ENCODE measurements at regions not wholly inside any gene's neighbourhood (a gene's known extent, or its start where the extent isn't known, plus 50 kb on each side); places are given as distances from the start of the nearest gene placed in this dataset.
"Not testable (repeated sequence)": the region's sequence is repeated elsewhere in the genome, so short reads cannot be mapped to it uniquely, and the experiment has no call there.

DNA sequence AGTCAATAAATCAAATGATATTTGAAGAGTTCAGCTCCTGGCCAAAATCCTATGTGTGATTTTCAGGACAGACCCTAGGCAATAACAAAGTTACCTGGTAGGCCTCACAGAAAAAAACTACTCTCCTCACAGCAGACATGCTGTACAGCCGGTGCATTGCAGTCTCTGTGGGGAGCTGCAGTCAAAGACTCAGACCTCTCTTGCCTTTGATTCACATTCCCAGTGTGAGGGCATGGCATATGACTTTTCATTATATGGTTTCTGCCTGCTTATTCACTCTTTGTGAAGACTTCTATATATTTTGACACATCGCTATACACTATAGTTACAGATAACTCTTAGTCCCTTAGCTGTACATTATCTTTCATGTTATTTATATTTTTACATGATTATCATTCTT, 2684.3 kb upstream of the PCDH20 start:
- no peak for DNase-seq
- no peak for TF ChIP-seq POLR2A (IDR thresholded peaks at IDR 0.05; ENCODE audit: low read length)
- no peak for TF ChIP-seq GATA1 (IDR thresholded peaks at IDR 0.05; ENCODE audit: low read depth, low read length)

- TF ChIP-seq POLR2A (IDR thresholded peaks at IDR 0.05; ENCODE audit: low read length): no peak
- no peak for TF ChIP-seq GATA1 (IDR thresholded peaks at IDR 0.05; ENCODE audit: low read depth, low read length)
- DNase-seq: no peak
Observed at GRCh38 chr13:64090311-64090710, 2674.7 kb upstream of the PCDH20 start.

- TF ChIP-seq POLR2A (IDR thresholded peaks at IDR 0.05; ENCODE audit: low read length) (no peak), GATA1 (IDR thresholded peaks at IDR 0.05; ENCODE audit: low read depth, low read length) (no peak)
- DNase-seq: no peak
Observed at GRCh38 chr13:64088491-64088890, 2672.8 kb upstream of the PCDH20 start.

- TF ChIP-seq POLR2A (IDR thresholded peaks at IDR 0.05; ENCODE audit: low read length): no peak
- TF ChIP-seq GATA1 (IDR thresholded peaks at IDR 0.05; ENCODE audit: low read depth, low read length): no peak
- DNase-seq: no peak
Observed at GRCh38 chr13:64087624-64088023, 2672.0 kb upstream of the PCDH20 start.

DNA sequence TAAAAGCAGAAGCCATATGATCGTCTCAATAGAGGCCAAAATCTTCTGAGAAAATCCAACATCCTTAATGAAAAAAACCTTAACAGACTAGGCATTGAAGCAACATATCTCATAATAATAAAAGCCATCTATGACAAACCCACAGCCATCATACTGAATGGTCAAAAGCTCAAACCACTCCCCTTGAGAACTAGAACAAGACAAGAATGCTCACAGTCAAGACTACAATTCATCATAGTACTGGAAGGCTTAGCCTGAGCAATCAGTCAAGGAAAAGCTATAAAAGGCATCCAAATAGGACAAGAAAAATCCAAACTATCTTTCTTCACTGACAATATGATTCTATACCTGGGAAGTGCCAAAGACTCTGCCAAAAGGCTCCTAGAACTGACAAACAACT, 2668.2 kb upstream of the PCDH20 start:
- DNase-seq: no peak
- TF ChIP-seq POLR2A (IDR thresholded peaks at IDR 0.05; ENCODE audit: low read length) (no peak), GATA1 (IDR thresholded peaks at IDR 0.05; ENCODE audit: low read depth, low read length) (no peak)

- TF ChIP-seq GATA1 (IDR thresholded peaks at IDR 0.05; ENCODE audit: low read depth, low read length): no peak
- no peak for TF ChIP-seq POLR2A (IDR thresholded peaks at IDR 0.05; ENCODE audit: low read length)
- no peak for DNase-seq
Observed at GRCh38 chr13:64083396-64083795, 2667.7 kb upstream of the PCDH20 start.

DNA sequence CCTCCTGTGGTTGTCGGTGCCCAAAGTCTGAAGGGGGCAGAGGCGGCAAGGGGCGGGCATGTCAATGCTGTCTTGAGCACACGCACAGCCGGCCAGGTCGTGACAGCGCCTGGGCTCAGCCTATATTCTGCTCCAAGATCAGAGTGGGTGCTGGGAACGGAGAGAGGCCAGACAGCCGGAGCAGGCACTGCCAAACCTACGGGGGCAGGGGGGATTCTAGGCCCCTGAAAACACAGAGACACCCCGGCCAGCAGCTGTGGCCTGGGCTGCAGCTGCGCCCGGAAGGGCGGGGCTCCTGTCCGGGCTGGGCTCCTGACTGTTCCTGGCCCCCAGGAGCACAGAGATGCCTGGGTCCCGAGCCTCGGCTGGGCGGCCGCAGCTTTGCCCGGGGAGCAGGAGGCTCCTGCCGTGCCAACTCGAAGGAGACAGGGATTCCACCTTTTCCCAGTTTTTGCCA, 2662.9 kb upstream of the PCDH20 start:
- no peak for DNase-seq
- TF ChIP-seq POLR2A (IDR thresholded peaks at IDR 0.05; ENCODE audit: low read length) (no peak), GATA1 (IDR thresholded peaks at IDR 0.05; ENCODE audit: low read depth, low read length) (no peak)

GRCh38 chr13:64078025-64078424, 2662.4 kb upstream of the PCDH20 start:
- TF ChIP-seq POLR2A (IDR thresholded peaks at IDR 0.05; ENCODE audit: low read length) (no peak), GATA1 (IDR thresholded peaks at IDR 0.05; ENCODE audit: low read depth, low read length) (no peak)
- no peak for DNase-seq

GRCh38 chr13:64077132-64077835, 2661.6 kb upstream of the PCDH20 start:
- not testable (repeated sequence) for DNase-seq

DNA sequence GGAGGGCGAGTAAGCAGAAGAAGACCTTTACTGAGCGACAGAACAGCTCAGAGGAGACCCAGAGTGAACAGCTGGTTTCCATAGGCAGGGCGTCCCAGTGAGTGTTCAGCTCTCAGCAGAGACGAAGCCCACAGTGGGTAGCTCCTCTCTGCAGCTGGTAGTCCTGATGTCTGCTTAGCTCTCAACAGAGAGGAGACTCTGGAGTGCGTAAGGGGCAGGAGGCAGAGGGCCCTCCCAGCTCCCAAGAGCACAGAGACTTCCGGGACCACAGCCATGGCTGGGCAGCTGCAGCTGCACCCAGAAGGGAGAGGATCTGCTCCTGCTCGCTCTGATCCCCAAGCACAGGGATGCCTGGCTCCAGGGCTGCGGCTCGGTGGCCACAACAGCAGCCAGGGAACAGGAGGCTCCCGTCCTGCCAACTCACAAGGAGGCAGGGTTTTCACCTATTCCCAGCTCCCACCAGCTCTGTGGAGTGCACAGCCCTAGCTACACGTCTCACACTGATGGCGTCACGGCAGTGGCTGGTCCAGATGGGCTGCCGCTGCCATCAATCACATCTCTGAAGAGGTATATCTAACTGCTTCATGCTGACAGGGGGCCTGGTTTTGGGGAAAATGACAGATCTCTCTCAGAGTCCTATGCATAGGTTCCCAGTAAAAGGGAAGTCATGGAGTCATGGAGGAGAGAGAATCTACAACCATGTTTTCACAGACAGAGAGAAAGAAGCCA, 2660.1 kb upstream of the PCDH20 start:
- DNase-seq: no peak
- TF ChIP-seq POLR2A (IDR thresholded peaks at IDR 0.05; ENCODE audit: low read length) (no peak), GATA1 (IDR thresholded peaks at IDR 0.05; ENCODE audit: low read depth, low read length) (no peak)

- DNase-seq: no peak
- TF ChIP-seq GATA1 (IDR thresholded peaks at IDR 0.05; ENCODE audit: low read depth, low read length) (no peak), POLR2A (IDR thresholded peaks at IDR 0.05; ENCODE audit: low read length) (no peak)
Observed at GRCh38 chr13:64074971-64075474, 2659.4 kb upstream of the PCDH20 start.

DNA sequence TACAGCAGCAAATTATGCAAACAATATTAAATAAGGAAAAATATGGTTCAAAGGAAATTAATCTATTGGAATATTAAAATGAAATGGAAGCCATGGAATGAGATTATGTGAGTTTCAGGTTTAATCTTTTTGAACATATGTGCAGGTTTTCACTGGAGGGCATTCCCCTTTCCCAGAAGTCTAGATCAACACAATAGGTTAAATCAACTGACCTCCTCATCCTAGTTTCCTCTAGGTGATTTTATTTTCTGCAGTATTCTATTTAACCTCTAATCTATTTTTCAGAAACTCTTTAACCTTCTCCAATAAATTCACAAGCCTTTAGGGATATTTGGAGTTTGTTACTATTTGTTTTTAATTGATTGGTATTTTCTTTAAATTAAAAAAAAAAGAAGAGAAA, 2657.6 kb upstream of the PCDH20 start:
- no peak for DNase-seq
- TF ChIP-seq GATA1 (IDR thresholded peaks at IDR 0.05; ENCODE audit: low read depth, low read length) (no peak), POLR2A (IDR thresholded peaks at IDR 0.05; ENCODE audit: low read length) (no peak)

GRCh38 chr13:64071352-64071751, 2655.7 kb upstream of the PCDH20 start:
- no peak for DNase-seq
- no peak for TF ChIP-seq GATA1 (IDR thresholded peaks at IDR 0.05; ENCODE audit: low read depth, low read length)
- no peak for TF ChIP-seq POLR2A (IDR thresholded peaks at IDR 0.05; ENCODE audit: low read length)

GRCh38 chr13:64069892-64070291, 2654.2 kb upstream of the PCDH20 start:
- TF ChIP-seq POLR2A (IDR thresholded peaks at IDR 0.05; ENCODE audit: low read length) (no peak), GATA1 (IDR thresholded peaks at IDR 0.05; ENCODE audit: low read depth, low read length) (no peak)
- no peak for DNase-seq

DNA sequence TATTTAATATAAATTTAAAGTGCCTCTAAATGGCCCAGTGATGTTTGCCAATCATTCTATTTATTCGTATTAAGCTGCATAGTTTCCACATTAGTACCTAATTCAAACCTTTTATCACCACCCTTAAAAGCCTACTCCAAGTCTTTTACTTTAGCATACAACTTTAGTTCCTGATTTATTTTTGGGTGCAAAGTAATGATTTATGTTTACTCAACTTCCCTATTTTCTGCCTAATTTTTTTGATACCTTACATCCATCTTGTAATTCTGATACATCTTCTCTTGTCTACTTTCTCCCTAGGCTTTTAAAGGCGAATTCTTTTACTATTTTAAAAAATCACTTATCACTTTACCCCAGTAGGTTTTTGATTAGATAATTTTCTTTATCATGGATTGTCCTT, 2651.1 kb upstream of the PCDH20 start:
- no peak for TF ChIP-seq POLR2A (IDR thresholded peaks at IDR 0.05; ENCODE audit: low read length)
- no peak for TF ChIP-seq GATA1 (IDR thresholded peaks at IDR 0.05; ENCODE audit: low read depth, low read length)
- no peak for DNase-seq
